DMS 273 (cell line): ENCODE measurements at regions not wholly inside any gene's neighbourhood (a gene's known extent, or its start where the extent isn't known, plus 50 kb on each side); places are given as distances from the start of the nearest gene placed in this dataset.

Experiments used
- DNase-seq: peaks from one replicate; lab custom pipeline; 2025; ENCODE audit not compliant: unreplicated experiment; lab: John Stamatoyannopoulos, UW

- no peak for DNase-seq
Observed at GRCh38 chr21:28663754-28664153, 328.9 kb downstream of the LTN1 start.

GRCh38 chr21:28663111-28663693, 329.5 kb downstream of the LTN1 start:
- no peak for DNase-seq

GRCh38 chr21:28657566-28657965, 335.1 kb downstream of the LTN1 start:
- DNase-seq, result no peak

- DNase-seq, result no peak
Observed at GRCh38 chr21:28655471-28655870, 337.2 kb downstream of the LTN1 start.

- no peak for DNase-seq
Observed at GRCh38 chr21:28654406-28654805, 338.3 kb downstream of the LTN1 start.

GRCh38 chr21:28644762-28645161, 347.9 kb downstream of the LTN1 start:
- DNase-seq, result no peak

GRCh38 chr21:28642891-28643290, 349.8 kb downstream of the LTN1 start:
- DNase-seq, result no peak

- no peak for DNase-seq
Observed at GRCh38 chr21:28641731-28642130, 350.9 kb downstream of the LTN1 start.

- no peak for DNase-seq
Observed at GRCh38 chr21:28640326-28640725, 352.4 kb downstream of the LTN1 start.

GRCh38 chr21:28639737-28640136, 352.9 kb downstream of the LTN1 start:
- DNase-seq, result no peak

GRCh38 chr21:28636752-28637691, 355.7 kb downstream of the LTN1 start:
- DNase-seq, result no peak

- DNase-seq, result no peak
Observed at GRCh38 chr21:28635541-28635940, 357.1 kb downstream of the LTN1 start.

- no peak for DNase-seq
Observed at GRCh38 chr21:28633839-28634555, 358.7 kb downstream of the LTN1 start.

- DNase-seq, result no peak
Observed at GRCh38 chr21:28632755-28633408, 359.8 kb downstream of the LTN1 start.

GRCh38 chr21:28627691-28628090, 365.0 kb downstream of the LTN1 start:
- peak; percentile 13 for DNase-seq

- DNase-seq, result no peak
Observed at GRCh38 chr21:28627261-28627660, 365.4 kb downstream of the LTN1 start.

- DNase-seq, result no peak
Observed at GRCh38 chr21:28624626-28625025, 368.1 kb downstream of the LTN1 start.

- DNase-seq, result no peak
Observed at GRCh38 chr21:28617300-28617699, 375.4 kb downstream of the LTN1 start.

- no peak for DNase-seq
Observed at GRCh38 chr21:28615276-28615675, 377.4 kb downstream of the LTN1 start.

- no peak for DNase-seq
Observed at GRCh38 chr21:28614791-28615190, 377.9 kb downstream of the LTN1 start.

GRCh38 chr21:28608646-28609045, 384.0 kb downstream of the LTN1 start:
- no peak for DNase-seq
